ENCODE measurements at regions not wholly inside any gene's neighbourhood (a gene's known extent, or its start where the extent isn't known, plus 50 kb on each side); places are given as distances from the start of the nearest gene placed in this dataset.

DNA sequence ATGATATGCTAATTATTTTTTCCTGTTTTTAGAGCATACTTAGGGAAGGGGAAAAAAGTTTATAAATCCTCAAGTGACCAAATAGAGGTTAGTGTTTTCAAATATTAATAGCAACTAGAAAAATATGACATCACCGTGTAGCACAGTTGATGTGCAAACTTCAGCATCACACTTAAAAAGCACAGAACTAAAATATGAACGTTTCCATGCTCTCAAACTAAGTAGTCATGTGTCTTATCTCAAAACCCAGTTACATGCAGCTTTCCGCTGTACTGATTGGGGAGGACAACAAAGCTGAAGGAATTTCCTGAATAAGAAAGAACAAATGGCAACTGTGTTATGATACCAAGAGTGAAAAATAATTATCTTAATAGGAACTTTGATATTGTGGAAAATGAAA, 903.7 kb downstream of the ADGRL2 start:
- TF ChIP-seq, protein P1, sequence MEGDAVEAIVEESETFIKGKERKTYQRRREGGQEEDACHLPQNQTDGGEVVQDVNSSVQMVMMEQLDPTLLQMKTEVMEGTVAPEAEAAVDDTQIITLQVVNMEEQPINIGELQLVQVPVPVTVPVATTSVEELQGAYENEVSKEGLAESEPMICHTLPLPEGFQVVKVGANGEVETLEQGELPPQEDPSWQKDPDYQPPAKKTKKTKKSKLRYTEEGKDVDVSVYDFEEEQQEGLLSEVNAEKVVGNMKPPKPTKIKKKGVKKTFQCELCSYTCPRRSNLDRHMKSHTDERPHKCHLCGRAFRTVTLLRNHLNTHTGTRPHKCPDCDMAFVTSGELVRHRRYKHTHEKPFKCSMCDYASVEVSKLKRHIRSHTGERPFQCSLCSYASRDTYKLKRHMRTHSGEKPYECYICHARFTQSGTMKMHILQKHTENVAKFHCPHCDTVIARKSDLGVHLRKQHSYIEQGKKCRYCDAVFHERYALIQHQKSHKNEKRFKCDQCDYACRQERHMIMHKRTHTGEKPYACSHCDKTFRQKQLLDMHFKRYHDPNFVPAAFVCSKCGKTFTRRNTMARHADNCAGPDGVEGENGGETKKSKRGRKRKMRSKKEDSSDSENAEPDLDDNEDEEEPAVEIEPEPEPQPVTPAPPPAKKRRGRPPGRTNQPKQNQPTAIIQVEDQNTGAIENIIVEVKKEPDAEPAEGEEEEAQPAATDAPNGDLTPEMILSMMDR (conservative IDR thresholded peaks at IDR 0.05) = no peak
- TF ChIP-seq ZFX (IDR thresholded peaks at IDR 0.05) = no peak

Data from C4-2B (cell line).